AG08395 (cell line): ENCODE measurements at regions not wholly inside any gene's neighbourhood (a gene's known extent, or its start where the extent isn't known, plus 50 kb on each side); places are given as distances from the start of the nearest gene placed in this dataset.
"Not testable (repeated sequence)": the region's sequence is repeated elsewhere in the genome, so short reads cannot be mapped to it uniquely, and the experiment has no call there.

Experiments used
- DNase-seq: peaks from one replicate; pipeline ENCODE4 v3.0.0; 2012; ENCODE audit warnings: mixed read lengths, low spot score

- DNase-seq, result not testable (repeated sequence)
These were observed 75.1 kb upstream of the KIF2A start for GRCh38 chr5:62230876-62231388.

GRCh38 chr5:62231576-62231975 lies 74.4 kb upstream of the KIF2A start:
- no peak for DNase-seq

- DNase-seq, result not testable (repeated sequence)
These were observed 73.8 kb upstream of the KIF2A start for GRCh38 chr5:62232218-62232617.

GRCh38 chr5:62233083-62234046 lies 72.6 kb upstream of the KIF2A start:
- not testable (repeated sequence) for DNase-seq

- DNase-seq, result not testable (repeated sequence)
These were observed 69.4 kb upstream of the KIF2A start for GRCh38 chr5:62236593-62236992.

- DNase-seq, result not testable (repeated sequence)
These were observed 68.1 kb upstream of the KIF2A start for GRCh38 chr5:62237944-62238343.

GRCh38 chr5:62238584-62238983 lies 67.4 kb upstream of the KIF2A start:
- not testable (repeated sequence) for DNase-seq

- not testable (repeated sequence) for DNase-seq
These were observed 65.5 kb upstream of the KIF2A start for GRCh38 chr5:62240494-62240893.

GRCh38 chr5:62242000-62242399 lies 64.0 kb upstream of the KIF2A start:
- DNase-seq, result not testable (repeated sequence)

- DNase-seq, result not testable (repeated sequence)
These were observed 63.0 kb upstream of the KIF2A start for GRCh38 chr5:62243046-62243445.

GRCh38 chr5:62248192-62248591 lies 57.8 kb upstream of the KIF2A start:
- not testable (repeated sequence) for DNase-seq

GRCh38 chr5:62250085-62250484 lies 55.9 kb upstream of the KIF2A start:
- DNase-seq, result not testable (repeated sequence)

GRCh38 chr5:62250919-62251318 lies 55.1 kb upstream of the KIF2A start:
- not testable (repeated sequence) for DNase-seq

- not testable (repeated sequence) for DNase-seq
These were observed 53.5 kb upstream of the KIF2A start for GRCh38 chr5:62252519-62252918.

GRCh38 chr5:62255551-62255950 lies 50.5 kb upstream of the KIF2A start:
- DNase-seq, result not testable (repeated sequence)

GRCh38 chr5:62256161-62257019 lies 49.6 kb upstream of the KIF2A start:
- no peak for DNase-seq
